ENCODE measurements at regions not wholly inside any gene's neighbourhood (a gene's known extent, or its start where the extent isn't known, plus 50 kb on each side); places are given as distances from the start of the nearest gene placed in this dataset.

DNA sequence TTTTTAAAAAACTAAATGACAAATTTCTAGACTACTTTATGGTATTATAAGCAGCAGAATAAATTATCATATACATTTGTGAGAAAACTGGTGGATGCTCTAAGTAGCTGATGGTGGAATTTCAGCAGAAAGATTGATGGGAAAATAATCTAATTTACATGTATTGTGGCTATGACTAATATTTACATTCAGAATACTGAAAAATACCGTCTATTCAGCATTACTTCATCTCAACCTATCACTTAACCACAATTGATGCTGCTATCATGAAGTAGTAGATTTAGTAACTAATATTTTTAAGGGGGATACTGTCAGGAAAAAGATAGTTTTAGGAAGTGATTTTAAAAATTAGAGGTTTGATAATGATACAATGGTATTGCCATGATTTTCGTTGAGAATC is 137.9 kb downstream of the IFI44 start:
- no peak for TF ChIP-seq POLR2AphosphoS5 (IDR thresholded peaks at IDR 0.05; ENCODE audit: low read depth, low read length)
- no peak for TF ChIP-seq POLR2A (IDR thresholded peaks at IDR 0.05; ENCODE audit: low read depth, low read length)
- TF ChIP-seq POU2F2 (IDR thresholded peaks at IDR 0.05; ENCODE audit: low read depth, low read length) = no peak
